GM13976 (cell line): ENCODE measurements at regions not wholly inside any gene's neighbourhood (a gene's known extent, or its start where the extent isn't known, plus 50 kb on each side); places are given as distances from the start of the nearest gene placed in this dataset.

Experiments
- DNase-seq: peaks from one replicate; pipeline ENCODE4 v3.0.0; 2012; ENCODE audit warnings: low spot score
- in situ Hi-C: fragments of 300-500 bp; cut with MboI; formaldehyde crosslinking; loops from one replicate; pipeline ENCODE4 v1.12.0; 2022; ENCODE audit warnings: low sequenced_read_pairs, mixed read lengths, inconsistent platforms; ENCODE audit not compliant: unreplicated experiment
- TF ChIP-seq, protein P1 (sequence below): IDR thresholded peaks from 2 replicates; pipeline ENCODE4 v1.5.1; 2012; ENCODE audit warnings: borderline replicate concordance, mild to moderate bottlenecking; ENCODE audit not compliant: insufficient read depth; ENCODE audit errors: extremely low read depth, missing control alignments, control extremely low read depth

DNA sequence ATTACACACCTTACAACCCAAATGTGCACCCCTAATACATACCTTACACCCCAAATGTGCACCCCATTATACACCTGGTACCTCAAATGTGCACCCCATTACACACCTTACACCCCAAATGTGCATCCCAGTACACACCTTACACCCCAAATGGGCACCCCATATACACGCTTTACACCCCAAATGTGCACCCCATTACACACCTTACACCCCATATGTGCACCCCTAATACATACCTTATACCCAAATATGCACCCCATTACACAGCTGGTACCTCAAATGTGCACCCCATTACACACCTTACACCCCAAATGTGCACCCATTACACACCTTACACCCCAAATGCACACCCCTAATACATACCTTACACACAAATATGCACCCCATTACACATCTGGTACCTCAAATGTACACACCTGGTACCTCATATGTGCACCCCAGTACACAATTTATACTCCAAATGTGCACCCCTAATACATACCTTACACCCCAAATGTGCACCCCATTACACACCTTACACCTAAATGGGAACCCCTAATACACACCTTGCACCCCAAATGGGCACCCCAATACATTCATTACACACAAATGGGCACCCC is 106.3 kb downstream of the KLF6 start:
- TF ChIP-seq, protein P1, sequence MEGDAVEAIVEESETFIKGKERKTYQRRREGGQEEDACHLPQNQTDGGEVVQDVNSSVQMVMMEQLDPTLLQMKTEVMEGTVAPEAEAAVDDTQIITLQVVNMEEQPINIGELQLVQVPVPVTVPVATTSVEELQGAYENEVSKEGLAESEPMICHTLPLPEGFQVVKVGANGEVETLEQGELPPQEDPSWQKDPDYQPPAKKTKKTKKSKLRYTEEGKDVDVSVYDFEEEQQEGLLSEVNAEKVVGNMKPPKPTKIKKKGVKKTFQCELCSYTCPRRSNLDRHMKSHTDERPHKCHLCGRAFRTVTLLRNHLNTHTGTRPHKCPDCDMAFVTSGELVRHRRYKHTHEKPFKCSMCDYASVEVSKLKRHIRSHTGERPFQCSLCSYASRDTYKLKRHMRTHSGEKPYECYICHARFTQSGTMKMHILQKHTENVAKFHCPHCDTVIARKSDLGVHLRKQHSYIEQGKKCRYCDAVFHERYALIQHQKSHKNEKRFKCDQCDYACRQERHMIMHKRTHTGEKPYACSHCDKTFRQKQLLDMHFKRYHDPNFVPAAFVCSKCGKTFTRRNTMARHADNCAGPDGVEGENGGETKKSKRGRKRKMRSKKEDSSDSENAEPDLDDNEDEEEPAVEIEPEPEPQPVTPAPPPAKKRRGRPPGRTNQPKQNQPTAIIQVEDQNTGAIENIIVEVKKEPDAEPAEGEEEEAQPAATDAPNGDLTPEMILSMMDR: no peak
- in situ Hi-C loops: no loop called here

DNA sequence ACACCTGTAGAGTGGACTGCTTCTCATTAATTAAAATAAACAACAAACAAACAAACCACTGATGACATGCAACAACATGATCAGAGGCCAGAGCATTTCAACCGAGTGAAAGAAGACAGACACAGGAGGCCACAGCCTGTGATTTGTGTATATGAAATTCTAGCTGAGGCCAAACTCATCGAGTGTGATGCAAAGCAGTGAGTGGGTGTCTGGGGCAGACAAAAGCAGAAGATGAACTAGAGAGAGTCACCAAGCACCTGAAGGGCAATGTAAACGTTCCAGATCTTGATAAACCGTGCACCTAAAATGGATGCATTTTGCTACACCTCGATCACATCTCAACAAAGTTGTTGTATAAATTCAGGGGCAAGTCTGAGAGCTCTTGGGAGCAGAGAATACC is 108.4 kb downstream of the KLF6 start:
- DNase-seq: no peak
- TF ChIP-seq, protein P1: no peak
- in situ Hi-C loops: no loop called here

More for the DNA sequence above, 106.3 kb downstream of the KLF6 start:
- no peak for DNase-seq

DNA sequence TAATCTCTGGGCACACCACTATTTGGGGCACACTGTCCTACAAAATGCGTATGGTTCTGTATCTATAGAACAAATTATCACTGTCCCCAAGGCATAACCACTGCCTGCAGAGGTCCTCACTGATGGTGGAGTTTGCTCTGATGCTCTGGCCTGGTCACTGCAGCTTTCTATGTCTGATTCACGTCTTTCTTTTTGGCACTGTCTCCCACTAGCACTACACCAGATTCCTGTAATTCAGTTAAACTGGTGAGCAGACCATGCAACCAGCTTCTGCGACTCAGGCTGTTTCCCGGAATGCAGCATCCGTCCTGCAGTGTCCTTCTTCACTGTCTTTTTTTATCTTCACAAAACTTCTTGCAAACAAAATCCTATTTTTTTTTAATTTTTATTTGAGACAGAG is 112.8 kb downstream of the KLF6 start:
- TF ChIP-seq, protein P1: no peak
- in situ Hi-C loops: no loop called here
- DNase-seq: no peak

DNA sequence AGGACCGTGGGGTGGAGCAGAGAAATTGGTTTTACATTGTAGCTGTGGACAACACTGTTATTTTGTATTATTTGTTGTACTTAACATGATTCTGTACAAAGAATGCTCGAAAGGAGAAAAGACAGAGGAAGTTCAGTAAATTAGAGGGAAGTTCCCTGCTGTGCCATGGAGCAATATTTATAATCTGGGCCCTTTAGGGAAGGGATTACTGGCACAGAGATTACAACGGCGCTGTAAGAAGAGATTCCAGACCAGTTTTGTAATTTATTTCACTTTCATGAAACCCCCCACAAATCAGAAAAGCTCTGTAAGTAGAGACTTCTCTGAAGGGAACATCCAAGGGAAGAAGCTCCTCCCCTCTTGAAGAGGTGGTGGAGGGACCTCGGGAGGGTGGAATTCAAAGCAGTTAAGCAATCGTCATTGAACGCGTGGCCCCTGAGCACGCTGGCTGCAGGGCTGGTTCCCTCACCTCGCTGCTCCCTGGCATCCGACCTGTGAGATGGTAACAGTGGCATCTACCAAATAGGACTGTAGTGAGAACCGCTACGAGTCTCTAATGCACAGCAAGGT is 113.5 kb downstream of the KLF6 start:
- DNase-seq: no peak
- TF ChIP-seq, protein P1: no peak
- in situ Hi-C loops: no loop called here

DNA sequence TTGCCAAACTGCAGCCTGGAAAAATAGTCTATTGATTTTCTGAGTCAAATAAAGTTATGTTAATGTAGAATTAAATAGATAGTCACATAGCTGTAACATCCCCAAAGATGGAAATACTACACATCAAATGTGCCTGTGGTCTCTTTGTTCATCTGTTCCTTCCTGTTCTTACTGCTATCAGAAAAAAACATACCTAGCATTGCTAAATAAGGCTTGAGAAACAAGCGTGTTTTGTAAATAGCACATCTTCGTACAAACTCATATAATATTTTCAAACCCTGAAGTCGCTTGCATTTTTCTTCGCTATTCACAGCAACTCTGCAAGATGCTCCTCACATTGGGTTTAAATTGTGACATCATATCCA is 116.1 kb downstream of the KLF6 start:
- in situ Hi-C loops: no loop called here
- DNase-seq: no peak
- TF ChIP-seq, protein P1: no peak

DNA sequence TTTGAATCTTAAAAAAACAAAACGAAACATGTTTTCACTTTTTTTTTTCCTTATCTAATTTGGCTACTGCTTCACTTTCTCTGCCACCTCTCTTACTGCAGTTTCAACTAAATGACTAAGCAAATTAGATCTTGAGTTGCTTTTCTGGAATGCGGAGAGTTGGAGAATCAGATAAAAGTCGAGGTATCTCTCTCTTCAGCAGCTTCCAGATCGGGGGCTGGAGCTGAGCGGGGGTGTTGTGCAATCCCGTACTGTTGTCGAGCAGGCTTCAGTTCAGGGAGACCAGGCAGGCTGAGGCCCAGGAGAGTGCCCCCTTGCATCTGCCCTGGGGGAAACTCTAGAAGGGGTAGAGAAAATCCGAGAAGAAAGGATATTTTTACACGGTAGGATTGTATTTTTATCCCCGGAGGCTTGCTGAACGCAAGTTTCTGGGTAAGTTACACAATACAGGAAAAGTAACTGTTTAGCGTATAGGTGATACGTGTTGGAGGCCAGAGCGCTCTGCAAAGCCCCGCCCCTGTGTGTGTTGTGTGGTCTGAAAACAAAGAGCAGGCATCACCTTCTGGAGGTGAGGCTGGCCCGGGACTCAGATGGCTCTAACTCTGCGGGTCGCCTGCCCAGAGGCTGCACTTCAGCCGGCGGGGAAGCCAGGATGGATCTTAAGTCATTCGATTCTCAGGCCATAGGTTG is 116.6 kb downstream of the KLF6 start:
- DNase-seq: no peak
- TF ChIP-seq, protein P1: no peak
- in situ Hi-C loops: no loop called here
